ENCODE measurements at regions not wholly inside any gene's neighbourhood (a gene's known extent, or its start where the extent isn't known, plus 50 kb on each side); places are given as distances from the start of the nearest gene placed in this dataset.

- FAIRE-seq: no peak
Observed at GRCh38 chr1:74861867-74862266, 128.9 kb downstream of the TYW3 start.

More at GRCh38 chr1:74861867-74862266, 128.9 kb downstream of the TYW3 start:
- Histone ChIP-seq H2AFZ (ENCODE audit: low read depth, low read length) (no peak overlapping the region), H4K20me1 (replicated peaks; ENCODE audit: control insufficient read depth, insufficient read depth, low read length) (no peaks in the 10 kb centered on the region), H3K79me2 (ENCODE audit: control insufficient read depth, insufficient read depth, low read length) (no peaks in the 10 kb centered on the region), H3K27ac (ENCODE audit: extremely low read depth, low read depth, low read length) (no peak overlapping the region), H3K9me1 (ENCODE audit: control insufficient read depth, insufficient read depth, low read length) (no peaks in the 10 kb centered on the region), H3K4me2 (ENCODE audit: insufficient read depth, low read length) (no peak overlapping the region), H3K27me3 (ENCODE audit: control insufficient read depth in 2 of 2, insufficient read depth in 2 of 2, low read length in 2 of 2) (no peaks in the 10 kb centered on the region), H3K4me3 (no peak overlapping the region), H3K9me3 (replicated peaks; ENCODE audit: control insufficient read depth, insufficient read depth, low read depth, low read length) (no peaks in the 10 kb centered on the region; the same call in none of the 2 replicates), H3K9ac (ENCODE audit: insufficient read depth in 1 of 2, low read depth in 2 of 2, low read length in 2 of 2) (no peak overlapping the region), H3K4me1 (replicated peaks in 1 of 2; ENCODE audit: control insufficient read depth in 2 of 2, insufficient read depth in 2 of 2, low read length in 2 of 2) (no peaks in the 10 kb centered on the region), H3K36me3 (ENCODE audit: control insufficient read depth, insufficient read depth, low read length) (no peaks in the 10 kb centered on the region)
- ChIA-PET CTCF (ENCODE audit: low intra/inter-chr PET ratio) (no interaction called here), POLR2A (no interaction called here)
- intact Hi-C loops (cut with micrococcal nuclease) (no loop called here), in situ Hi-C loops (cut with MboI) (no loop called here)
- no TSS peak for BruUV-seq (replicated peaks)
- WGBS (ENCODE audit: insufficient coverage, low coverage, missing lambda C conversion rate): 0% methylated on average over 1 of the region's 1 CpG
- DNase-seq (ENCODE audit: extremely low read depth in 1 of 4, low spot score in 3 of 4): no peak
- ATAC-seq: no peak
- TF ChIP-seq MLX (CRISPR knock-in tag; conservative IDR thresholded peaks at IDR 0.05) (no peak), MITF (IDR thresholded peaks at IDR 0.05) (no peak), ZNF507 (tag; conservative IDR thresholded peaks at IDR 0.05) (no peak), THRA (IDR thresholded peaks at IDR 0.05) (no peak), ZNF79 (CRISPR knock-in tag; IDR thresholded peaks at IDR 0.05; ENCODE audit: low read depth) (no peak), SIN3A (IDR thresholded peaks at IDR 0.05; ENCODE audit: borderline replicate concordance in 2 of 2, control insufficient read depth in 1 of 2, low read depth in 2 of 2, low read length in 2 of 2) (no peak), CHCHD3 (CRISPR knock-in tag; IDR thresholded peaks at IDR 0.05) (no peak), GTF2E2 (tag; IDR thresholded peaks at IDR 0.05) (no peak), CBX3 (IDR thresholded peaks at IDR 0.05; ENCODE audit: borderline replicate concordance in 1 of 2, low read length in 2 of 2) (no peak), TAF7 (tag; IDR thresholded peaks at IDR 0.05) (no peak), E2F8 (IDR thresholded peaks at IDR 0.05; ENCODE audit: low read depth, partially characterized antibody) (no peak), DLX4 (CRISPR knock-in tag; IDR thresholded peaks at IDR 0.05) (no peak)

Data from K562 (cell line).